EL (cell line): ENCODE measurements at regions not wholly inside any gene's neighbourhood (a gene's known extent, or its start where the extent isn't known, plus 50 kb on each side); places are given as distances from the start of the nearest gene placed in this dataset.

Experiments used
- DNase-seq: peaks from one replicate; pipeline ENCODE4 v3.0.0-alpha.2; 2016

- no peak for DNase-seq
These were observed 62.1 kb upstream of the ARHGAP20 start for GRCh38 chr11:110774138-110775014.

GRCh38 chr11:110773442-110773841 is 61.2 kb upstream of the ARHGAP20 start:
- no peak for DNase-seq

GRCh38 chr11:110772863-110773262 is 60.6 kb upstream of the ARHGAP20 start:
- no peak for DNase-seq

GRCh38 chr11:110766316-110766715 is 54.1 kb upstream of the ARHGAP20 start:
- no peak for DNase-seq

GRCh38 chr11:110764485-110764884 is 52.2 kb upstream of the ARHGAP20 start:
- DNase-seq: no peak

GRCh38 chr11:110763249-110764011 is 51.2 kb upstream of the ARHGAP20 start:
- DNase-seq: peak; percentile 39

- peak; percentile 10 for DNase-seq
These were observed 50.4 kb upstream of the ARHGAP20 start for GRCh38 chr11:110762590-110762989.
